ENCODE measurements at regions not wholly inside any gene's neighbourhood (a gene's known extent, or its start where the extent isn't known, plus 50 kb on each side); places are given as distances from the start of the nearest gene placed in this dataset.

DNA sequence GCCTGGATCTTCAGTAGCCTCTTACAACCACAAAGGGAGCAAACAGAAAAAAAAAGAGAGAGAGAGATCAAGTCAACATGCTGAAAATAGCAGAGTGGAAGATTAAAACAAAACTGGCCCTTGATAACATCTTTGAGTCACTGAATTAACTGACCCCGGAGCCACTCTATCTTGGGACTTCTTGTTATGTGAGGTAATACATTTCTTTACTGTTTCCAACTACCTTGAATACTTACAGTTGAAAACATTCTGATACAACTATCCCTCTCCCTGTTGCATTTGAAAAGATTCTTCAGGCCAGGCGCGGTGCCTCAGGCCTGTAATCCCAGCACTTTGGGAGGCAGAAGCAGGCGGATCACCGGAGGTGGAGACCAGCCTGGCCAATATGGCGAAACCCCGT is 208.1 kb downstream of the MEMO1 start:
- TF ChIP-seq, protein P1, sequence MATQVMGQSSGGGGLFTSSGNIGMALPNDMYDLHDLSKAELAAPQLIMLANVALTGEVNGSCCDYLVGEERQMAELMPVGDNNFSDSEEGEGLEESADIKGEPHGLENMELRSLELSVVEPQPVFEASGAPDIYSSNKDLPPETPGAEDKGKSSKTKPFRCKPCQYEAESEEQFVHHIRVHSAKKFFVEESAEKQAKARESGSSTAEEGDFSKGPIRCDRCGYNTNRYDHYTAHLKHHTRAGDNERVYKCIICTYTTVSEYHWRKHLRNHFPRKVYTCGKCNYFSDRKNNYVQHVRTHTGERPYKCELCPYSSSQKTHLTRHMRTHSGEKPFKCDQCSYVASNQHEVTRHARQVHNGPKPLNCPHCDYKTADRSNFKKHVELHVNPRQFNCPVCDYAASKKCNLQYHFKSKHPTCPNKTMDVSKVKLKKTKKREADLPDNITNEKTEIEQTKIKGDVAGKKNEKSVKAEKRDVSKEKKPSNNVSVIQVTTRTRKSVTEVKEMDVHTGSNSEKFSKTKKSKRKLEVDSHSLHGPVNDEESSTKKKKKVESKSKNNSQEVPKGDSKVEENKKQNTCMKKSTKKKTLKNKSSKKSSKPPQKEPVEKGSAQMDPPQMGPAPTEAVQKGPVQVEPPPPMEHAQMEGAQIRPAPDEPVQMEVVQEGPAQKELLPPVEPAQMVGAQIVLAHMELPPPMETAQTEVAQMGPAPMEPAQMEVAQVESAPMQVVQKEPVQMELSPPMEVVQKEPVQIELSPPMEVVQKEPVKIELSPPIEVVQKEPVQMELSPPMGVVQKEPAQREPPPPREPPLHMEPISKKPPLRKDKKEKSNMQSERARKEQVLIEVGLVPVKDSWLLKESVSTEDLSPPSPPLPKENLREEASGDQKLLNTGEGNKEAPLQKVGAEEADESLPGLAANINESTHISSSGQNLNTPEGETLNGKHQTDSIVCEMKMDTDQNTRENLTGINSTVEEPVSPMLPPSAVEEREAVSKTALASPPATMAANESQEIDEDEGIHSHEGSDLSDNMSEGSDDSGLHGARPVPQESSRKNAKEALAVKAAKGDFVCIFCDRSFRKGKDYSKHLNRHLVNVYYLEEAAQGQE (IDR thresholded peaks at IDR 0.05; ENCODE audit: unreplicated experiment): no peak
- TF ChIP-seq, protein P2, sequence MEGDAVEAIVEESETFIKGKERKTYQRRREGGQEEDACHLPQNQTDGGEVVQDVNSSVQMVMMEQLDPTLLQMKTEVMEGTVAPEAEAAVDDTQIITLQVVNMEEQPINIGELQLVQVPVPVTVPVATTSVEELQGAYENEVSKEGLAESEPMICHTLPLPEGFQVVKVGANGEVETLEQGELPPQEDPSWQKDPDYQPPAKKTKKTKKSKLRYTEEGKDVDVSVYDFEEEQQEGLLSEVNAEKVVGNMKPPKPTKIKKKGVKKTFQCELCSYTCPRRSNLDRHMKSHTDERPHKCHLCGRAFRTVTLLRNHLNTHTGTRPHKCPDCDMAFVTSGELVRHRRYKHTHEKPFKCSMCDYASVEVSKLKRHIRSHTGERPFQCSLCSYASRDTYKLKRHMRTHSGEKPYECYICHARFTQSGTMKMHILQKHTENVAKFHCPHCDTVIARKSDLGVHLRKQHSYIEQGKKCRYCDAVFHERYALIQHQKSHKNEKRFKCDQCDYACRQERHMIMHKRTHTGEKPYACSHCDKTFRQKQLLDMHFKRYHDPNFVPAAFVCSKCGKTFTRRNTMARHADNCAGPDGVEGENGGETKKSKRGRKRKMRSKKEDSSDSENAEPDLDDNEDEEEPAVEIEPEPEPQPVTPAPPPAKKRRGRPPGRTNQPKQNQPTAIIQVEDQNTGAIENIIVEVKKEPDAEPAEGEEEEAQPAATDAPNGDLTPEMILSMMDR (conservative IDR thresholded peaks at IDR 0.05; ENCODE audit: low read depth in 2 of 2): no peak
- TF ChIP-seq POLR2AphosphoS5 (IDR thresholded peaks at IDR 0.05; ENCODE audit: low read depth) (no peak), EZH2phosphoT487 (IDR thresholded peaks at IDR 0.05; ENCODE audit: unreplicated experiment) (no peak)
- TF ChIP-seq, protein P3, sequence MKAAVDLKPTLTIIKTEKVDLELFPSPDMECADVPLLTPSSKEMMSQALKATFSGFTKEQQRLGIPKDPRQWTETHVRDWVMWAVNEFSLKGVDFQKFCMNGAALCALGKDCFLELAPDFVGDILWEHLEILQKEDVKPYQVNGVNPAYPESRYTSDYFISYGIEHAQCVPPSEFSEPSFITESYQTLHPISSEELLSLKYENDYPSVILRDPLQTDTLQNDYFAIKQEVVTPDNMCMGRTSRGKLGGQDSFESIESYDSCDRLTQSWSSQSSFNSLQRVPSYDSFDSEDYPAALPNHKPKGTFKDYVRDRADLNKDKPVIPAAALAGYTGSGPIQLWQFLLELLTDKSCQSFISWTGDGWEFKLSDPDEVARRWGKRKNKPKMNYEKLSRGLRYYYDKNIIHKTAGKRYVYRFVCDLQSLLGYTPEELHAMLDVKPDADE (IDR thresholded peaks at IDR 0.05): no peak
